ENCODE measurements at regions not wholly inside any gene's neighbourhood (a gene's known extent, or its start where the extent isn't known, plus 50 kb on each side); places are given as distances from the start of the nearest gene placed in this dataset.

GRCh38 chr11:126135235-126136176 is 72.8 kb upstream of the CDON start:
- Histone ChIP-seq H3K36me3 (ENCODE audit: control insufficient read depth, insufficient read depth, low read length) (no peaks in the 10 kb centered on the region), H3K27ac (ENCODE audit: extremely low read depth, low read depth, low read length) (no peak overlapping the region), H3K9me1 (ENCODE audit: control insufficient read depth, insufficient read depth, low read length) (no peaks in the 10 kb centered on the region), H3K4me1 (replicated peaks in 1 of 2; ENCODE audit: control insufficient read depth in 2 of 2, insufficient read depth in 2 of 2, low read length in 2 of 2) (no peaks in the 10 kb centered on the region; a peak in 2 of 5 replicates), H3K9ac (ENCODE audit: insufficient read depth in 1 of 2, low read depth in 2 of 2, low read length in 2 of 2) (no peak overlapping the region), H2AFZ (ENCODE audit: low read depth, low read length) (no peak overlapping the region), H4K20me1 (replicated peaks; ENCODE audit: control insufficient read depth, insufficient read depth, low read length) (peaks cover 3% of the 10 kb centered on the region; the same call in 1 of the 2 replicates), H3K4me2 (ENCODE audit: insufficient read depth, low read length) (no peak overlapping the region), H3K27me3 (ENCODE audit: control insufficient read depth in 2 of 2, insufficient read depth in 2 of 2, low read length in 2 of 2) (peaks cover 51 to 90% of the 10 kb centered on the region in 2 experiments), H3K79me2 (ENCODE audit: control insufficient read depth, insufficient read depth, low read length) (no peaks in the 10 kb centered on the region), H3K9me3 (replicated peaks; ENCODE audit: control insufficient read depth, insufficient read depth, low read depth, low read length) (no peaks in the 10 kb centered on the region), H3K4me3 (no peak overlapping the region)
- intact Hi-C loops (cut with micrococcal nuclease) (no loop called here), in situ Hi-C loops (cut with MboI) (no loop called here)
- ChIA-PET POLR2A (no interaction called here), CTCF (ENCODE audit: low intra/inter-chr PET ratio) (no interaction called here)
- 2% methylated on average over 19 of the region's 20 CpGs for WGBS (ENCODE audit: insufficient coverage, low coverage, missing lambda C conversion rate)
- no peak; the same call in 2 of the 3 replicates for ATAC-seq
- no peak for FAIRE-seq
- no TSS peak for BruUV-seq (replicated peaks)
- DNase-seq (ENCODE audit: extremely low read depth in 1 of 4, low spot score in 3 of 4), result no peak
- no peak for TF ChIP-seq HDAC1 (IDR thresholded peaks at IDR 0.05)
- TF ChIP-seq RAD51 (IDR thresholded peaks at IDR 0.05; ENCODE audit: borderline replicate concordance, low read depth), result no peak
- no peak for TF ChIP-seq ETV1 (tag; conservative IDR thresholded peaks at IDR 0.05; ENCODE audit: low read depth)
- TF ChIP-seq TSC22D4 (tag; IDR thresholded peaks at IDR 0.05), result no peak
- TF ChIP-seq NR1H2 (CRISPR knock-in tag; IDR thresholded peaks at IDR 0.05), result no peak
- no peak for TF ChIP-seq CEBPZ (IDR thresholded peaks at IDR 0.05; ENCODE audit: borderline replicate concordance, low read depth, low read length)
- TF ChIP-seq PPARD (CRISPR knock-in tag; IDR thresholded peaks at IDR 0.05), result no peak
- TF ChIP-seq KDM1A (IDR thresholded peaks at IDR 0.05), result no peak
